ENCODE measurements at regions not wholly inside any gene's neighbourhood (a gene's known extent, or its start where the extent isn't known, plus 50 kb on each side); places are given as distances from the start of the nearest gene placed in this dataset.

GRCh38 chr3:180288816-180289215 lies 252.1 kb upstream of the PEX5L start (continued):
- TF ChIP-seq KAT8 (IDR thresholded peaks at IDR 0.05; ENCODE audit: low read depth) (no peak), HDAC2 (IDR thresholded peaks at IDR 0.05) (no peak), MTA3 (IDR thresholded peaks at IDR 0.05; ENCODE audit: borderline replicate concordance) (no peak), CHD1 (IDR thresholded peaks at IDR 0.05; ENCODE audit: low read length) (no peak), ZNF347 (CRISPR knock-in tag; IDR thresholded peaks at IDR 0.05; ENCODE audit: low read depth) (no peak)

- H2AFZ ChIP-seq (ENCODE audit: low read depth, low read length): no peak overlapping the region
- ATAC-seq: no peak
- no peaks in the 10 kb centered on the region for H3K4me1 ChIP-seq (replicated peaks in 1 of 2; ENCODE audit: control insufficient read depth in 2 of 2, insufficient read depth in 2 of 2, low read length in 2 of 2)
- no peaks in the 10 kb centered on the region for H3K36me3 ChIP-seq (ENCODE audit: control insufficient read depth, insufficient read depth, low read length)
- H3K4me2 ChIP-seq (ENCODE audit: insufficient read depth, low read length): no peak overlapping the region
- H4K20me1 ChIP-seq (replicated peaks; ENCODE audit: control insufficient read depth, insufficient read depth, low read length): no peaks in the 10 kb centered on the region
- in situ Hi-C loops (cut with MboI) (no loop called here), intact Hi-C loops (cut with micrococcal nuclease) (no loop called here)
- 0 out of 2 replicates have a peak, but pooled peaks cover 3% of the 10 kb centered on the region for H3K9me3 ChIP-seq (replicated peaks; ENCODE audit: control insufficient read depth, insufficient read depth, low read depth, low read length)
- ChIA-PET POLR2A (no interaction called here), CTCF (ENCODE audit: low intra/inter-chr PET ratio) (no interaction called here)
- H3K27ac ChIP-seq (ENCODE audit: extremely low read depth, low read depth, low read length): no peak overlapping the region
- H3K79me2 ChIP-seq (ENCODE audit: control insufficient read depth, insufficient read depth, low read length): no peaks in the 10 kb centered on the region
- DNase-seq (ENCODE audit: extremely low read depth in 1 of 4, low spot score in 3 of 4): no peak
- no peak overlapping the region for H3K4me3 ChIP-seq
- no peaks in the 10 kb centered on the region for H3K27me3 ChIP-seq (ENCODE audit: control insufficient read depth in 2 of 2, insufficient read depth in 2 of 2, low read length in 2 of 2)
- no peak for TF ChIP-seq RCOR1 (IDR thresholded peaks at IDR 0.05; ENCODE audit: borderline replicate concordance in 1 of 2, low read depth in 2 of 2, low read length in 2 of 2)
- TF ChIP-seq SAFB (IDR thresholded peaks at IDR 0.05; ENCODE audit: borderline replicate concordance, low read depth, low read length): no peak
- no peak for TF ChIP-seq KDM2B (CRISPR knock-in tag; IDR thresholded peaks at IDR 0.05)
- TF ChIP-seq MED1 (CRISPR knock-in tag; IDR thresholded peaks at IDR 0.05; ENCODE audit: borderline replicate concordance): no peak
- TF ChIP-seq SRSF3 (IDR thresholded peaks at IDR 0.05; ENCODE audit: insufficient read depth, low read length): no peak
- no peak for TF ChIP-seq ZNF239 (CRISPR knock-in tag; IDR thresholded peaks at IDR 0.05)
- TF ChIP-seq NBN (IDR thresholded peaks at IDR 0.05; ENCODE audit: low read depth): no peak
- TF ChIP-seq STAT5B (CRISPR knock-in tag; IDR thresholded peaks at IDR 0.05): no peak
- TF ChIP-seq WHSC1 (IDR thresholded peaks at IDR 0.05; ENCODE audit: low read length): no peak
- no peak for TF ChIP-seq EZH2 (IDR thresholded peaks at IDR 0.05; ENCODE audit: borderline replicate concordance, low read depth, low read length)
- no peak for TF ChIP-seq ZNF12 (CRISPR knock-in tag; IDR thresholded peaks at IDR 0.05)
- no peak for TF ChIP-seq TAF9B (IDR thresholded peaks at IDR 0.05; ENCODE audit: partially characterized antibody)
- no peak for TF ChIP-seq ZHX1 (conservative IDR thresholded peaks at IDR 0.05; ENCODE audit: low read length)
- no peak for FAIRE-seq
- no peak overlapping the region for H3K9ac ChIP-seq (ENCODE audit: insufficient read depth in 1 of 2, low read depth in 2 of 2, low read length in 2 of 2)
- no peaks in the 10 kb centered on the region for H3K9me1 ChIP-seq (ENCODE audit: control insufficient read depth, insufficient read depth, low read length)
- no TSS peak for BruUV-seq (replicated peaks)
Observed at GRCh38 chr3:180290300-180290699, 253.6 kb upstream of the PEX5L start.
